ENCODE measurements at regions not wholly inside any gene's neighbourhood (a gene's known extent, or its start where the extent isn't known, plus 50 kb on each side); places are given as distances from the start of the nearest gene placed in this dataset.

DNA sequence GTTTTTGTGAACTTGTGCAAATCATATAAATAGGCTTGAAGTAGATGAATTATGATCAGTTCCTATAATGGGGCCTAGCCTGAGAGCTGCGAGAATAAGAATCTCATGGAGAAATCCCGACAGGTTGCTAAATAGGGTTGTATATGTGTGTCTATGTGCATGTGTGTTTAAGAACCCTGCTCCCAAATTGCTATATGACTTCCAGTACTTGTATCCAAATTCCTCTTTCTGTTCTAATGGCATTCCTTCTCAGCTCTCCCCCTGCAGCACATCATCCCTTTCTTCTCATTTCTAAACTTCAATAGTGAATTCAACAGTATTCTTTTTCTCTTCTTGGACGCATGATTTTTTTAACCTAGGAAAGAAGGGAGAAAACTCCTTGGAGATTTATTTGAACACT, 277.2 kb downstream of the GAS1 start:
- in situ Hi-C loops (cut with MboI; ENCODE audit: low sequenced_read_pairs): no loop called here

More for the DNA sequence above, 277.2 kb downstream of the GAS1 start:
- Histone ChIP-seq H3K4me2 (ENCODE audit: low read depth, low read length) (no peak overlapping the region), H4K91ac (ENCODE audit: insufficient read depth, low read depth, low read length) (no peak overlapping the region), H3K18ac (ENCODE audit: low read depth, low read length) (no peak overlapping the region), H3K79me1 (ENCODE audit: low read depth in 1 of 2, low read length in 2 of 2) (no peaks in the 10 kb centered on the region), H2BK20ac (ENCODE audit: low read depth, low read length) (no peak overlapping the region), H3K36me3 (ENCODE audit: control insufficient read depth, insufficient read depth, low read length) (no peaks in the 10 kb centered on the region), H2BK5ac (ENCODE audit: low read depth, low read length, poor library complexity, severe bottlenecking) (no peak overlapping the region), H3K4me3 (ENCODE audit: insufficient read depth, low read depth, low read length) (no peak overlapping the region), H3K27me3 (ENCODE audit: control insufficient read depth, insufficient read depth, low read length) (no peaks in the 10 kb centered on the region), H3K4me1 (ENCODE audit: control insufficient read depth, insufficient read depth, low read length) (peaks cover 4% of the 10 kb centered on the region), H2AK5ac (ENCODE audit: low read depth, low read length) (no peak overlapping the region), H3K23ac (ENCODE audit: low read depth, low read length) (no peak overlapping the region), H2BK15ac (ENCODE audit: low read depth, low read length) (no peak overlapping the region), H4K20me1 (ENCODE audit: insufficient read depth, low read length) (no peaks in the 10 kb centered on the region), H4K5ac (ENCODE audit: low read depth, low read length) (no peak overlapping the region), H3K9me3 (ENCODE audit: control insufficient read depth, insufficient read depth, low read length) (0 out of 2 replicates have a peak, but pooled peaks cover 2% of the 10 kb centered on the region), H3K27ac (ENCODE audit: insufficient read depth, low read length) (no peak overlapping the region), H2AK9ac (replicated peaks; ENCODE audit: low read depth, low read length, poor library complexity) (no peak overlapping the region), H3K4ac (ENCODE audit: low read depth, low read length) (no peak overlapping the region), H3K9ac (ENCODE audit: low read depth, low read length) (no peak overlapping the region), H2BK120ac (ENCODE audit: low read depth, low read length) (no peak overlapping the region), H3K56ac (ENCODE audit: extremely low read depth, insufficient read depth, low read length) (no peak overlapping the region), H4K8ac (ENCODE audit: low read depth in 2 of 2, low read length in 2 of 2) (no peak overlapping the region), H3K9me1 (ENCODE audit: insufficient read depth, low read length) (no peaks in the 10 kb centered on the region), H3K14ac (replicated peaks; ENCODE audit: low read depth, low read length) (no peak overlapping the region), H2AFZ (replicated peaks; ENCODE audit: low read length, poor library complexity) (no peak overlapping the region)
- ATAC-seq (ENCODE audit: low read depth) (no peak), DNase-seq (no peak)
- no TSS peak for BruUV-seq (replicated peaks)
- intact Hi-C loops (cut with micrococcal nuclease) (no loop called here), dilution Hi-C loops (cut with HindIII; ENCODE audit: low sequenced_read_pairs, unreplicated experiment) (no loop called here)
- no CpG with 5 or more reads among the region's 3 CpGs for WGBS, 2 experiments (ENCODE audit: extremely low coverage in 2 of 2, insufficient read length in 1 of 2)
- ChIA-PET CTCF (no interaction called here), POLR2A (ENCODE audit: unreplicated experiment) (no interaction called here)
- TF ChIP-seq CHD1 (IDR thresholded peaks at IDR 0.05; ENCODE audit: low read depth, low read length): no peak
- no peak for TF ChIP-seq RCOR1 (IDR thresholded peaks at IDR 0.05; ENCODE audit: insufficient replicate concordance, low read length)
- no peak for TF ChIP-seq RAD21 (IDR thresholded peaks at IDR 0.05; ENCODE audit: low read length)
- TF ChIP-seq BHLHE40 (IDR thresholded peaks at IDR 0.05; ENCODE audit: low read depth, low read length): no peak
- TF ChIP-seq MXI1 (IDR thresholded peaks at IDR 0.05; ENCODE audit: borderline replicate concordance, low read depth, low read length): no peak
- TF ChIP-seq SMC3 (IDR thresholded peaks at IDR 0.05; ENCODE audit: low read depth, low read length): no peak
- TF ChIP-seq FOS (IDR thresholded peaks at IDR 0.05; ENCODE audit: low read depth, low read length): no peak
- TF ChIP-seq, protein P1, sequence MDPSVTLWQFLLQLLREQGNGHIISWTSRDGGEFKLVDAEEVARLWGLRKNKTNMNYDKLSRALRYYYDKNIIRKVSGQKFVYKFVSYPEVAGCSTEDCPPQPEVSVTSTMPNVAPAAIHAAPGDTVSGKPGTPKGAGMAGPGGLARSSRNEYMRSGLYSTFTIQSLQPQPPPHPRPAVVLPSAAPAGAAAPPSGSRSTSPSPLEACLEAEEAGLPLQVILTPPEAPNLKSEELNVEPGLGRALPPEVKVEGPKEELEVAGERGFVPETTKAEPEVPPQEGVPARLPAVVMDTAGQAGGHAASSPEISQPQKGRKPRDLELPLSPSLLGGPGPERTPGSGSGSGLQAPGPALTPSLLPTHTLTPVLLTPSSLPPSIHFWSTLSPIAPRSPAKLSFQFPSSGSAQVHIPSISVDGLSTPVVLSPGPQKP (IDR thresholded peaks at IDR 0.05; ENCODE audit: borderline replicate concordance, low read depth, low read length): no peak
- no peak for TF ChIP-seq RFX5 (IDR thresholded peaks at IDR 0.05; ENCODE audit: low read depth, low read length)
- TF ChIP-seq POLR2A (IDR thresholded peaks at IDR 0.05; ENCODE audit: low read depth, low read length): no peak
- no peak for TF ChIP-seq NFE2L2 (IDR thresholded peaks at IDR 0.05; ENCODE audit: low read depth, low read length)
- TF ChIP-seq MAZ (IDR thresholded peaks at IDR 0.05; ENCODE audit: borderline replicate concordance, low read depth, low read length): no peak
- TF ChIP-seq, protein P2, sequence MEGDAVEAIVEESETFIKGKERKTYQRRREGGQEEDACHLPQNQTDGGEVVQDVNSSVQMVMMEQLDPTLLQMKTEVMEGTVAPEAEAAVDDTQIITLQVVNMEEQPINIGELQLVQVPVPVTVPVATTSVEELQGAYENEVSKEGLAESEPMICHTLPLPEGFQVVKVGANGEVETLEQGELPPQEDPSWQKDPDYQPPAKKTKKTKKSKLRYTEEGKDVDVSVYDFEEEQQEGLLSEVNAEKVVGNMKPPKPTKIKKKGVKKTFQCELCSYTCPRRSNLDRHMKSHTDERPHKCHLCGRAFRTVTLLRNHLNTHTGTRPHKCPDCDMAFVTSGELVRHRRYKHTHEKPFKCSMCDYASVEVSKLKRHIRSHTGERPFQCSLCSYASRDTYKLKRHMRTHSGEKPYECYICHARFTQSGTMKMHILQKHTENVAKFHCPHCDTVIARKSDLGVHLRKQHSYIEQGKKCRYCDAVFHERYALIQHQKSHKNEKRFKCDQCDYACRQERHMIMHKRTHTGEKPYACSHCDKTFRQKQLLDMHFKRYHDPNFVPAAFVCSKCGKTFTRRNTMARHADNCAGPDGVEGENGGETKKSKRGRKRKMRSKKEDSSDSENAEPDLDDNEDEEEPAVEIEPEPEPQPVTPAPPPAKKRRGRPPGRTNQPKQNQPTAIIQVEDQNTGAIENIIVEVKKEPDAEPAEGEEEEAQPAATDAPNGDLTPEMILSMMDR (conservative IDR thresholded peaks at IDR 0.05; ENCODE audit: low read depth, low read length): no peak
- TF ChIP-seq CEBPB (IDR thresholded peaks at IDR 0.05; ENCODE audit: low read depth, low read length): no peak
- no peak for TF ChIP-seq MAFK (IDR thresholded peaks at IDR 0.05; ENCODE audit: low read depth, low read length)
